OCI-LY7 (cell line): ENCODE measurements at regions not wholly inside any gene's neighbourhood (a gene's known extent, or its start where the extent isn't known, plus 50 kb on each side); places are given as distances from the start of the nearest gene placed in this dataset.
A peak's percentile ranks its signal among the peaks of the same experiment; 100 is the strongest.

Experiments used
- BruUV-seq: library from RNA; stranded (reverse); fragments of 400-500 nt; replicated peaks from 2 replicates; lab custom pipeline; 2021; lab: Mats Ljungman, UMichigan
- CTCF ChIA-PET: fragments of 300-600 bp; sonication (Branson Sonifier 250); formaldehyde crosslinking; loops from one replicate; lab custom pipeline; 2022; ENCODE audit warnings: antibody characterized with exemption; ENCODE audit not compliant: unreplicated experiment; lab: Charles Lee
- POLR2A ChIA-PET: fragments of 300-600 bp; sonication (Branson Sonifier 250); formaldehyde crosslinking; loops from one replicate; lab custom pipeline; 2022; ENCODE audit warnings: antibody characterized with exemption; lab: Charles Lee
- DNase-seq: peaks from one replicate; pipeline ENCODE4 v3.0.0-alpha.2; 2015; ENCODE audit warnings: low spot score
- H2AFZ ChIP-seq: fragments of 200-600 bp; sonication (generic), shearing (Covaris generic); 2 replicates; pipeline ENCODE4 v1.6.1; 2014; ENCODE audit warnings: mild to moderate bottlenecking, antibody characterized with exemption, low read length, moderate library complexity
- H3K27ac ChIP-seq: fragments of 200-600 bp; sonication (generic); 2 replicates; pipeline ENCODE4 v1.5.1; 2014; ENCODE audit warnings: mixed run types, low read depth, mild to moderate bottlenecking, moderate library complexity, low read length, inconsistent platforms; ENCODE audit not compliant: poor library complexity, severe bottlenecking
- H3K36me3 ChIP-seq: fragments of 200-600 bp; sonication (generic); 2 replicates; pipeline ENCODE4 v1.6.1; 2014; ENCODE audit warnings: mild to moderate bottlenecking, antibody characterized with exemption, low read length, moderate library complexity, mixed read lengths; ENCODE audit not compliant: insufficient read depth
- H3K4me1 ChIP-seq: fragments of 200-600 bp; sonication (generic); 2 replicates; pipeline ENCODE4 v1.5.1; 2014; ENCODE audit warnings: mild to moderate bottlenecking, low read length; ENCODE audit not compliant: insufficient read depth, poor library complexity, severe bottlenecking
- H3K4me2 ChIP-seq: fragments of 200-600 bp; sonication (generic); 2 replicates; pipeline ENCODE4 v1.6.1; 2014; ENCODE audit warnings: mild to moderate bottlenecking, low read length
- H3K4me3 ChIP-seq: fragments of 200-600 bp; sonication (generic); 2 replicates; pipeline ENCODE4 v1.5.1; 2014; ENCODE audit warnings: mild to moderate bottlenecking, low read depth, low read length; ENCODE audit not compliant: poor library complexity, severe bottlenecking
- H3K79me2 ChIP-seq: fragments of 200-600 bp; sonication (generic); 2 replicates; pipeline ENCODE4 v1.6.1; 2016; ENCODE audit warnings: low read depth, mild to moderate bottlenecking, low read length, moderate library complexity, mixed read lengths; ENCODE audit not compliant: insufficient read depth
- H3K9me2 ChIP-seq: fragments of 200-600 bp; sonication (generic); 2 replicates; pipeline ENCODE4 v1.6.1; 2016; ENCODE audit warnings: mild to moderate bottlenecking, low read length, mixed read lengths; ENCODE audit not compliant: insufficient read depth
- H3K9me3 ChIP-seq: fragments of 200-600 bp; sonication (generic); 2 replicates; pipeline ENCODE4 v1.6.1; 2014; ENCODE audit warnings: mild to moderate bottlenecking, mixed run types, low read length, mixed read lengths
- H4K20me1 ChIP-seq: fragments of 200-600 bp; sonication (generic); 2 replicates; pipeline ENCODE4 v1.6.1; 2014; ENCODE audit warnings: mild to moderate bottlenecking, antibody characterized with exemption, low read length, moderate library complexity, mixed read lengths; ENCODE audit not compliant: insufficient read depth
- CTCF ChIP-seq: fragments of 200-600 bp; sonication (generic); conservative IDR thresholded peaks from 2 replicates; pipeline ENCODE4 v1.5.1; 2014; ENCODE audit warnings: mild to moderate bottlenecking, antibody characterized with exemption, low read length, moderate library complexity, mixed read lengths
- EZH2phosphoT487 ChIP-seq: fragments of 200-600 bp; sonication (generic); IDR thresholded peaks from 2 replicates; pipeline ENCODE4 v1.6.1; 2018; ENCODE audit warnings: low read depth, borderline replicate concordance, mild to moderate bottlenecking, mixed run types, antibody characterized with exemption, low read length, moderate library complexity, mixed read lengths
- intact Hi-C: fragments of 100-400 bp; cut with micrococcal nuclease; formaldehyde crosslinking; loops from one replicate; pipeline ENCODE4 v1.10.0; 2022; ENCODE audit not compliant: unreplicated experiment

GRCh38 chr10:45495438-45496152 lies 121.6 kb downstream of the ALOX5 start:
- no TSS peak for BruUV-seq
- Histone ChIP-seq H4K20me1 (no peaks in the 10 kb centered on the region), H3K27ac (no peak overlapping the region), H3K4me2 (no peak overlapping the region), H3K36me3 (no peaks in the 10 kb centered on the region), H2AFZ (no peak overlapping the region), H3K4me3 (no peak overlapping the region), H3K79me2 (no peaks in the 10 kb centered on the region), H3K4me1 (no peaks in the 10 kb centered on the region), H3K9me2 (no peaks in the 10 kb centered on the region), H3K9me3 (peaks cover 5% of the 10 kb centered on the region; the same call in 1 of the 2 replicates)
- intact Hi-C loops = no loop called here
- DNase-seq = peak; percentile 8
- TF ChIP-seq CTCF (no peak), EZH2phosphoT487 (no peak)
- ChIA-PET CTCF (no interaction called here), POLR2A (no interaction called here)
